Superior temporal gyrus (tissue), 1 donor: ENCODE measurements at regions not wholly inside any gene's neighbourhood (a gene's known extent, or its start where the extent isn't known, plus 50 kb on each side); places are given as distances from the start of the nearest gene placed in this dataset.
"Not testable (repeated sequence)": the region's sequence is repeated elsewhere in the genome, so short reads cannot be mapped to it uniquely, and the experiment has no call there.

Experiments used
- DNase-seq: peaks from one replicate; pipeline ENCODE4 v3.0.0-alpha.2; 2016; ENCODE audit errors: extremely low spot score

DNA sequence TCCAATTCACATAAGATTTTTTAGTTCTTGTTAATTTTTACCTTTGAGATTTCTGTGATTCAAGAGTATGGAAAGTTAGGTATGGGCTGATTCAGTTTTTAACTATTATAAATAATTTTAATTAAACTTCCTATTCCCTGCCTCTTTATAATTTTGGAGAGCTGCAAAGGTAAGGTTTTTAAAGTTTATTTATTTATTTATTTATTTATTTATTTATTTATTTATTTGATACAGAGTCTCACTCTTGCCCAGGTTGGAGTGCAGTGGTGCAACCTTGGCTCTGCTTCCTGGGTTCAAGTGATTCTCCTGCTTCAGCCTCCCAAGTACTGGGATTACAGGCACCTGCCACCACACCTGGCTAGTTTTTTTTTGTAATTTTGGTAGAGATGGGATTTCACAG, 215.5 kb upstream of the FIGN start:
- DNase-seq: no peak

DNA sequence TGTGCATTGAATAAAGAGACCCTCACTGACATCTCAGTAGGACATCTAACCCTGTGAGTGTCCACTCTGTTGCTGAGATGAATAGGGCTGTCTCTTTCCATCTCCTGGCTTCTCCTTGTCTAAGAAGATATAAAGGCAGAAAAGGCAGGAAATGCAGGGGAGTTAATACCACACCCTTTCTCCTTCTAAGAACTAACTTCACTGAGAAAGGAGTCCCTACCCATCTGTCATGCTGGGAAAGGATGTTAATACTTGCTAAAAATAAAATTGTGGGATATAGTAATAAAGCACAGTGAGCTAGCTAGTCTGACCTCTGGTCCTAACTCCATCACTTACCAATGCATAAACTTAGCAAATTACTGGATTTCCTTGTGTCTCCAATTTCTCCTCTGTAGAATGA, 213.9 kb upstream of the FIGN start:
- no peak for DNase-seq

DNA sequence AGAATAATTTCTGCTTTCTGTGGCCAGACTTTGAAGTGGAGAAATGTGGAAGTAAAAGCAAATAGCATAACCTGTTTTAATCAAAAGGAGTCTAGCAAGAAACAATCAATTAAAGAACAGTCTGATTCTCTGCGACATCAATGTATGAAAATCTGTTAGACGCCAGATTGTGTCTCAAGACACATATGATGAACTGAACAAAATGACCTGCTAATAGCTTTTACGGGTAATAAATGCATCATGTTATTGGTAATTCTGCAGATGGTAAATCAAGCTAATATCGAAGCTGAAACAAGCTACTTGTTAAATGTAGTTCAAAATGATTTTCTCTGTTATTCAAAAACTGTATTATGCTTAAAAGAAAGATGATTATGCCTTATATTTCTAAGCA, 208.5 kb upstream of the FIGN start:
- DNase-seq: peak; percentile 38

DNA sequence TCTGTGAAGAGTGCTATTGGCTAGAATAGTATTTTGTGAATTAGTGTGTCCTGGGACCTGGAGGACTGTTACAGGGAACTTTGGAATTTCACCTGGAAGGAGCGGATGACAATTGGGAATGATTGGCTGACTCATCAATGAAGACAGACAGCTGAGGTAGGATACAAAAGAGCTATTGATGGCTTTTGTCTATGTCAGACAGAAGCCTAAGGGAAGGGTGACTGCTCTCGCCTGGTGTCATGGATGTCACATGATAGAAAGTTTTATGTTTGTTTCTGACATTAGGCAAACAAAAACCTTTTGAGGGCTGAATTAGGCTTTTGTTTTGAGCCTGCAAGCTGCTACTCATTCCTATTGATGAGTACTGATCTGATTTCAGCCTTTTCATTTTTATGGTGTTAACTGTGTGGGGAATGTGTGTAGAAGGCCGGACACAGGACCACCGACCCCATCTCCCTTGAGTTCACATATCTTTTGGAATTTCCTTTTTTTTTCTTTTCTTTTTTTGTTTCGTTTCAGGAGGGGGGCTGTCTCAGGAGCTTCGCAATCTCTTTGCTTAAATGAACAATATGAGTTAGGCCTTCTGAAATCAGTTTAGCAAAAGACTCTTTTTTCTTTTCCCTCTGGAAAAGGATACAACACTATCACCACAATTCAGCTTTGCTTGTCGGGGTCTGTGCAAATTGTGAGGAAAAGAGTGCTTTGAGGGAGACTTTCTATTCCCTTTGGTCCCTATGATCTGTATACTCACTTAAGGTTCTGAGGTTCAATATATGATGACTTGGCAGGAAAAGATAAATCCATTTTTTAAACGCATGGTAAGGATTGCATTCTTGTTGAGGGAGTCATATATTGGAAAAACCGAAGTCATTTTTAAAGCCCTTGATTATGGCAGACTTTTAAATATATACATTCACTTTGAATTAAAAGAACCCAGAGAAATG, 207.9 kb upstream of the FIGN start:
- DNase-seq: peak; percentile 94

DNA sequence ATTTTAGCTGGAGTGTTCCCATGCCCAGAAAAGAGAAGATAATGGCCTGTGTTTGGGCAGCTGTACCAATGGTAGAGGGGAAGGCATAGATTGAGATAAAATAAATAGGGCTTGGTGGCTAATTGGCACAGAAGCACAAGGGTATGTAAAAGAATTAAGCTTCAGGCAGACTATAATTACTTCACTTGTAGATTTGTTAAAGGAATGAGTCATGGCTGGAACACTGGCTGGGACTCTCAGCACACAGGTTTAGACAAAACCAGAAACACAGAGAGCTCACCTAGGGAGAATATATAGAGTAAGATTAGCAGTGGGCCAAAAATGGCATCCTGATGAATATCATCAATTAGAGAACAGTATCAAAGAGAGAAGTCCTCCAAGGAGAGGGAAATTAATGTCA, 198.3 kb upstream of the FIGN start:
- no peak for DNase-seq

DNA sequence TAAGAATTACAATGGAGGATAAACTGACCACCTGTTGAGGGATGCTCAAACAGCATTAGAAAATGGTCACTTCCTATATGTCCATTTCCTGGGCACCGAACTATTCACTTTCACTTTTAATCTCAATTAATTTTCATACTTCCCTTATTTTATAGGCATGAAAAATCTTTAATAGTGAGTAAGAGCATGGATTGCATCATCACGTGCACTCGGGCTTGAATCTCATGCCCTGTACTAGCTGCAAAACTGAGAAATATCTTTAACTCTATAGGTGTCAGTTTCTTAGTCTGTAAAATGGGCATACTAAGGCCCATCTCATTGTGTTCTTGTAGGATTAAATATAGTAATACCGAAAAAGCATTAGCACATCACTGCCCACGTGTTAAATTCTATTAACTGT, 183.9 kb upstream of the FIGN start:
- DNase-seq: no peak

DNA sequence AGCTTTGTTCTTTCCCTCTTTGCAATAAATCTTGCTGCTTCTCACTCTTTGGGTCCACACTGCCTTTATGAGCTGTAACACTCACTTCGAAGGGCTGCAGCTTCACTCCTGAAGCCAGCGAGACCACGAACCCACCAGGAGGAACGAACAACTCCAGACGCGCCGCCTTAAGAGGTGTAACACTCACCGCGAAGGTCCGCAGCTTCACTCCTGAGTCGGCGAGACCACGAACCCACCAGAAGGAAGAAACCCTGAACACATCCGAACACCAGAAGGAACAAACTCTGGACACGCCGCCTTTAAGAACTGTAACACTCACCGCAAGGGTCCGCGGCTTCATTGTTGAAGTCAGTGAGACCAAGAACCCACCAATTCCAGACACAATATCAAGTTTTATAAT, 178.7 kb upstream of the FIGN start:
- not testable (repeated sequence) for DNase-seq

DNA sequence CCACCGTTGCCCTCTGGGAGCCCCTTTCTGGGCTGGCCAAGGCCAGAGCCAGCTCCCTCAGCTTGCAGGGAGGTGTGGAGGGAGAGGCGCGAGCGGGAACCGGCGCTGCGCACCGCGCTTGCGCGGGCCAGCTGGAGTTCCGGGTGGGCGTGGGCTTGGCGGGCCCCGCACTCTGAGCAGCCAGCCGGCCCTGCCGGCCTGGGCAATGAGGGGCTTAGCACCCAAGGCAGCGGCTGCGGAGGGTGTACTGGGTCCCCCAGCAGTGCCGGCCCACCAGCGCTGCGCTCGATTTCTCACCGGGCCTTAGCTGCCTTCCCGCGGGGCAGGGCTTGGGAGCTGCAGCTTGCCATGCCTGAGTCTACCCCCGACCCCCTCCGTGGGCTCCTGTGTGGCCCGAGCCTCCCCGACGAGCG, 177.7 kb upstream of the FIGN start:
- not testable (repeated sequence) for DNase-seq

DNA sequence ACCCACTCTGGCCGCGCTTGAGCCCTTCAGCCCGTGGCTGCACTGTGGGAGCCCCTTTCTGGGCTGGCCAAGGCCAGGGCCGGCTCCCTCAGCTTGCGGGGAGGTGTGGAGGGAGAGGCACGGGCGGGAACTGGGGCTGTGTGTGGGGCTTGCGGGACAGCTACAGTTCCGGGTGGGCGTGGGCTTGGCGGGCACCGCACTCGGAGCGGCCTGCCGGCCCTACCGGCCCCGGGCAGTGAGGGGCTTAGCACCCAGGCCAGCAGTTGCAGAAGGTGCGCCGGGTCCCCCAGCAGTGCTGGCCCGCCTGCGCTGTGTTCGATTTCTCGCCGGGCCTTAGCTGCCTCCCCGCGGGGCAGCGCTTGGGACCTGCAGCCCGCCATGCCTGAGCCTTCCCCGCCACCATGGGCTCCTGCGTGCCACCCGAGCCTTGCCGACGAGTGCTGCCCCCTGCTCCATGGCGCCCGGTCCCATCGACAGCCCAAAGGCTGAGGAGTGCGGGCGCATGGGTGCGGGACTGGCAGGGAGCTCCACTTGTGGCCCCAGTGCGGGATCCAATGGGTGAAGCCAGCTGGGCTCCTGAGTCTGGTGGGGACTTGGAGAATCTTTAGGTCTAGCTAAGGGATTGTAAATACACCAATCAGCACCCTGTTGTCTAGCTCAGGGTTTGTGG, 173.7 kb upstream of the FIGN start:
- DNase-seq: no peak

DNA sequence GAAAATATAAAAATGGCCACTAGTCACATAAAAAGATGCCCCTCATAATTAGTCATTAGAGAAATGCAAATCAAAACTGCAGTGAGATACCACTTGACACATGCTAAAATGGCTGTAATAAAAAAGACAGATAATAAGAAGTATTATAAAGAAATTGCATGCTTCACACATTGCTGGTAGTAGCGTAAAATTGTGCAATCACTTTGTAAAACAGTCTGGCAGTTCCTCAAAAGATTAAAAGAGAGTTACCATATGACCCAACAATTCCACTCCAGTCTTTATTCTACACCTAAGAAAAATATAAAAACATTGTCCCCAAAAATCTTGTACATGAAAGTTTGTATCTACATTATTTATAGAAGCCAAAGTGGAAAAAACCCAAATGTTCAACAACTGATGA, 170.6 kb upstream of the FIGN start:
- no peak for DNase-seq

DNA sequence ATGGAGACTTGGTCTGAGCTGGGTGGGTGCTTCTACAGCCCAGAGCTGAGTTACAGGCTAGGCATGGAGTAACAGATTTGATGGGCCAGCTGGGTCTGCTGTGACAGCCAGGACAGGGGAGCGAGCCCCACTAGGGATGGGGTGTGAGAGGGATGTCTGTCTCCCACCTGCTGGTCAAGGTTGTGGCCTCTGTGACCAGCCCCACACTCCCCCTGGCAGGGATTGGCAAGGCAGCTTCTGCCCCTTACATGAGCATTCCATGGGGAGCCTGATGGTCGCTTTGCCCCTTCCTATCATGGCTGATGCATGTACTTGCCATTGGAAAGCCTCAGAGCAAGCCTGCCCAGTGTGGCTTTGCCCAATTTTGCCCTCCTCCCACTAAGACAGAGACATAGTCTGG, 162.0 kb upstream of the FIGN start:
- no peak for DNase-seq

DNA sequence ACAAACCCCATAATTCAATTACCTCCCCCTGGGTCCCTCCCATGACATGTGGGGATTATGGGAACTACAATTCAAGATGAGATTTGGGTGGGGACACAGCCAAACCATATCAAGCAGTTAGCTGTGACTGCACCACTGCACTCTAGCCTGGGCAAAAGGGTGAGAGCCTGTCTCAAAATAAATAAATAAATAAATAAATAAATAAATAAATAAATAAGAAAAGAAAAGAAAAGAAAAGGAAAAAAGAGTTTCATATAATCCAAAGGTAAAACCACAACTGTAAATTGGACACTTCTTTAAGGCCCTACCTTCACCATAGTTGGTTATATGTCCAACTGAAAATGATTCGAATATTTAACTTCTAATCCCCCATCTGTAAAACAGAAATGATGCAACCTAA, 157.6 kb upstream of the FIGN start:
- DNase-seq: not testable (repeated sequence)

DNA sequence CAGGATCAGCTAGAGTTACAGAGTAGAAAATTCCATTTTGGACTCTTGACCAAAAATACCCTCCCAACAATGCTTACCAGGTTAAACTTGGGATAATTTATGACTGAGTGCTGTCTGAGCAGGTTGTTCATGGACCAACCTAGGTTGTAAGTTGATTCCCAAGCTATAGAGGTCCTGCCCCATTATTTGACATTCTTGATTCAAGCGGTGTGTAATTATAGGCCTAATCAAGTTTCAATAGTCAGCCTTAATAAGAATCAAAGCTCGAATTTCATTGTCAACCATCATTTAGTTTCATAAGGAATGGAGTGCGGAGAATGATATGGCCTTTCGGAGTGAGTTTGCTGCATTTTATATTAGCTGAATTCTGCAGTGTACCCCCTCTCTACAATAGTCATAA, 152.8 kb upstream of the FIGN start:
- no peak for DNase-seq

DNA sequence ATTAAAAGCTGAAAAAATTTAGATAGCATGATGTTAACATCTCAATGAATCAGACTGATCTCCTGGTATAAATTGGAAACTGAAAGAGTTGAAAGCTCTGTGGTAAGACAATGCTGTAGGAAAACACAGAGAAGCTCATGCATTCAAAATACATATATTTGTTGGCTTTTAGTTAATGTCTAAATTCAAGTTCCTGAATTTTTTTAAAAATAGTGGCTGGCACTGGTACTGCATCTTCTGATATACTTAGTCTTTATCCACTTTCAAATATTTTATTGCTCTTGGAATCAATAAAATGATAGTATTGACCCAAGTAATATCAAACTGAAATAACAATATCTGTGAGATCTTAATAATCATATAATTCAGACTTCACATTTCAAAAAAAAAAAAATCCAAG, 151.4 kb upstream of the FIGN start:
- no peak for DNase-seq

DNA sequence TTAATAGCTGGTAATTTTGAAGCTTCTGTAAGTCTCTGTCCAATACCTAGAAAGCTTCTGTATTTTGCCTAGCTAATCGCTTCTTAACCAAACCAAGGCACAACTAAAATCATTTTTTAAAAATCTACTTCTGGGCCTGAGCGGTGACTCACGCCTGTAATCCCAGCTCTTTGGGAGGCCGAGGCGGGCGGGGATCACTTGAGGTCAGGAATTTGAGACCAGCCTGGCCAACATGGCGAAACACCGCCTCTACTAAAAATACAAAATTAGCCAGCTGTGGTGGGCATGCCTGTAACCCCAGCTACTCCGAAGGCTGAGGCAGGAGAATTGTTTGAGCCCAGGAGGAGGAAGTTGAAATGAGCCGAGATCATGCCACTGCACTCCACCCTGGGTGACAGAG, 148.6 kb upstream of the FIGN start:
- DNase-seq: no peak

DNA sequence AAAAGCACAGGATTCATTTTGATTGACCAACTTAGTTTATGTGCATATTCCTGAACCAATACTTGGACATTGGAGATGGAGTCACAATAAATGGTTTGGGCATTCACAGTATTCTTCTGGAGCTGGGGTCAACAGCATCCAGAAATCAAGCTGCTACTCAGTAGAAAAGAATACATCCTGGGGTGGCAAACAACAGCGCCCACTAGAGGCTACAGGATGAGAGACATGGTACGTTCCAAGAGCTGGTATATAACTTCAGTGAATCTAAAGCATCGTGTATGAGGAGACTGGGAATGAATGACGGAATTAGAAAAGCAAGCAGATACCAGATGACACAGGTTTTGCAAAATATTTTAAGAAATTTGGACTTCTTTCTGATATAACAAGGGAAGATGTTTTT, 142.9 kb upstream of the FIGN start:
- DNase-seq: no peak

DNA sequence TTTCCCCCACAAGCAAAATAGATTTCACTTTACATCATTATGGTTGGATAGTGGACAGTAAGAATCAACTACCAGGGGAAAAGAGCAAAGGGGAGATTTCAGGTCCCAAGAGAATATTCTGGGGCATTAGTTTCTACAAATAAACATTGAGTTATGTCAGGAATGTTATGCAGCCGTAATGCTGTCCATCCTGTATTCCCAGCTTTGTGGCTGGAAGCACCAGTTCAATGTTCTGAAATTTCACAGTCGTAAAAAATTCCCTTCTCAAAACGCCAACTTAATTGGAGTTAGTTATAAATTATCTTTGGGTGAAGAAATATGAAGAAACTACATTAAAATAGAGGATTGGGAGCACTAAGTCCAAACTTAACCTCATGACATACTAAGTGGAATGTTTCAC, 141.5 kb upstream of the FIGN start:
- no peak for DNase-seq

DNA sequence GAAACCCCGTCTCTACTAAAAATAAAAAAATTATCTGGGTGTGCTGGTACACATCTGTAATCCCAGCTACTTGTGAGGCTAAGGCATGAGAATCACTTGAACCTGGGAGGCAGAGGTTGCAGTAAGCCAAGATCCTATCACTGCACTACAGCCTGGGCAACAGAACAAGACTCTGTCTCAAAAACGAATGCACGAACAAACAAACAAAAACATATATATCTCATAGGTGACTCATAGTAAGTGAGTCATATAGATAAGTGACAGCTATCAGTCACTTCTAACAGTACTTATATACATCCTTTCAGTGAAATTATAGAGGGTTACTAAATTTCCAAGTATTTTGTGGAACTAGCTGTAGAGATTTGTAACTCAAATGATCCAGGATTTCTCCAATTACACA, 127.3 kb upstream of the FIGN start:
- DNase-seq: no peak

DNA sequence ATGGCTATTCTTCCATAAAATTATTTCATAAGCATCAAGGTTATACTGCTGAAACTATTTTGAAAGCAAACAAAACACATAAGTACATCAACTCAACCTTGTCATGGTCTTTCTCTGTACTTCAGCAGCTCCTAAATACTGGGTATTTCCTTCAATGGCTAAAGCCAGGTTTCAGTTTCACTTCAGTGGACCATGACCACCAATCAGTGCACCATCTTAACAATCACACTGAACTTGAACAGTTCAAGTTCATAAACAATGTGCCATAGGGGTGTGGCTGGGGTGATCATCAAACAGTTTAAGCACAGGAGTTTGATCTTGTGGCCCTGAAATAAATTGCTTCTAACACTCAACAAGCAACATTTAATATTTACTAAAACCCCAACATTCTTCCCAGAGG, 124.1 kb upstream of the FIGN start:
- DNase-seq: no peak

DNA sequence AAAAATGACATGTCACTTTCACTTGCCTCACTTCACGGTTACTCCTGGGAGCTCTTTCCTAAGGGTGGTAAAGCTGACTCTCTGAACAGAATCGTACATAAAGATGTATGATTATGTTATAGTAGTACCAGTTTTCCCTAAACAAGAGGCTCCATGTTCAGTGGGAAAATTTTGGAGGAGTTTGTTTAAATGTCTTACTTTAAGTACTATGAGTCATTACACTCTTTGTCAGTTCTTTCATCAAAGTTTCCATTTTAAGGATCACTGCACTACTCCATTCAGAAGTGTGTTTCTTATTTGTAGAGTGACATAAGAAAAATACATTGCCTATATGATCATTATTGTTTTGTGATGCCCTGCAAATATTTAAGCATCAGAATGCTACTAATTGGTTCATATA, 121.1 kb upstream of the FIGN start:
- no peak for DNase-seq

DNA sequence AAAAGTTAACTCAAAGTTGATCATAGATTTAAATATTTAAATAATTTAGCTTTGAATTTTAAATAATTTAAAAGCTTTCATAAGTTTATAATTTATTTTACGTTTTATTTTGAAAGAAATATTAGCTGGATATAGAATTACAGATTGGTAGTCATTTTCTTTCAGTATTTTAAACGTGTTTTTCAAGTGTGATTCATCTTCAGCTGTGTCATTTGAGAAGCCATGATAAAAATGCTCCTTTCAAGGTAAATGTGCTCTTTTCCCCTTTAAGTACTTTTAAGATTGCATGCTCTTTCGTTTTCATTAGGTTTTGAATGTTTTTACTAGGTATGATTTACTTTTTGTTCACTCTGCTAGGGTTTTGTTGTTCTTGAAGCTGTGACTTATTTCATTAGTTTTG, 116.8 kb upstream of the FIGN start:
- DNase-seq: no peak

DNA sequence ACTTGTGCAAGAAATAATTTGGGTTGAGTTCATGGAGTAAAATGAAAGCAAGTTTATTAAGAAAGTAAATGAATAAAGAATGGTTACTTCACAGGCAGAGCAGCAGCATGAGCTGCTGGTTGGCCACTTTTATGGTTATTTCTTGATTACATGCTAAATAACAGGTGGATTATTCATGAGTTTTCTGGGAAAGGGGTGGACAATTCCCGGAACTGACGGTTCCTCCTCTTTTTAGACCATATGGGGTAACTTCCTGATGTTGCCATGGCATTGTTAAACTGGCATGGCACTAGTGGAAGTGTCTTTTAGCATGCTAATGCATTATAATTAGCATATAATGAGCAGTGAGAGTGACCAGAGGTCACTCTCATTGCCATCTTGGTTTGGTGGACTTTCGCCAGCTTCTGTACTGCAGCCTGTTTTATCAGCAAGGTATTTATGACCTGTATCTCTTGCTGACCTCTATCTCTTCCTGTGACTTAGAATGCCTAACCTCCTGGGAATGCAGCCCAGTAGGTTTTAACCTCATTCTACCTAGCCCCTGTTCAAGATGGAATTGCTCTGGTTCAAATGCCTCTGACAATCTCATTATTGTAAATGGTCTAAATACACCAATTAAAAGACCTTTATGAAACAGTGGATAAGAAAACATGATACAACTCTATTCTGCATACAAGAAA, 114.1 kb upstream of the FIGN start:
- DNase-seq: no peak

DNA sequence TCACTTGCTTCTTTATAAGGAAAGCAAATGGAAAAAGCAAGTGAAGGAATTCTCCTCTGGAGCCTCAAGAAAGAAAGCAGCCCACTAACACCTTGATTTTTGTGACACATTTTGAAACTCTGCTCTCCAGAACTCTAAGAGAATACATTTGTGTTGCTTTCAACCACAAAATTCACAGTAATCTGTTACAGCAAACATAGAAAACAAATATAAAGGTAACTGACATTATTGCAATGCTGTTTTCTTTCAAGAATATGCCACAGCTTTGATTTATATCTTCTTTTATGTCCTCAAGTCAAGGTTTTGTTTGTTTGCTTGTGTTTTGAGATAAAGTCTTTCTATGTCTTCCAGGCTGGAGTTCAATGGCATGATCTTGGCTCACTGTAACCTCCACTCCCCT, 103.1 kb upstream of the FIGN start:
- DNase-seq: no peak
